ENCODE measurements at regions not wholly inside any gene's neighbourhood (a gene's known extent, or its start where the extent isn't known, plus 50 kb on each side); places are given as distances from the start of the nearest gene placed in this dataset.

DNA sequence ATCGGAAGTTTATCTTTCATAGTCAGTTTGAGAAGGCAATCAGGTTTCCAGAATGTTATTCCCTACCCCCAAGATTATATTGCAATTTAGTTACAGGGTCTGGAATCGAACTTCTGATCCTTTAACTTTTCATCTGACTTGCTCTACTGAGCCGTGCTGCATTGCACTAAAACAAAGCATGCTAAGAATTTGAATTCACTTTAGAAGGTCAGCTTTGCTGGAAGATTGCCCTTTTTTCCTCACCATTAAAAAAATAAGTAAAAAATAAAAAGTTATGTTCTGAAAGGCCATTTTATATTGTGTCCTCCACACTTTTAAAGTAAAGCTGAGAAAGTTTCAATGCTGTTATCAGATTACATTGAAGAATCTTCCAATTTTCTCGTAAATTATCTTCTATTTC is 388.8 kb upstream of the PHF14 start:
- TF ChIP-seq, protein P1, sequence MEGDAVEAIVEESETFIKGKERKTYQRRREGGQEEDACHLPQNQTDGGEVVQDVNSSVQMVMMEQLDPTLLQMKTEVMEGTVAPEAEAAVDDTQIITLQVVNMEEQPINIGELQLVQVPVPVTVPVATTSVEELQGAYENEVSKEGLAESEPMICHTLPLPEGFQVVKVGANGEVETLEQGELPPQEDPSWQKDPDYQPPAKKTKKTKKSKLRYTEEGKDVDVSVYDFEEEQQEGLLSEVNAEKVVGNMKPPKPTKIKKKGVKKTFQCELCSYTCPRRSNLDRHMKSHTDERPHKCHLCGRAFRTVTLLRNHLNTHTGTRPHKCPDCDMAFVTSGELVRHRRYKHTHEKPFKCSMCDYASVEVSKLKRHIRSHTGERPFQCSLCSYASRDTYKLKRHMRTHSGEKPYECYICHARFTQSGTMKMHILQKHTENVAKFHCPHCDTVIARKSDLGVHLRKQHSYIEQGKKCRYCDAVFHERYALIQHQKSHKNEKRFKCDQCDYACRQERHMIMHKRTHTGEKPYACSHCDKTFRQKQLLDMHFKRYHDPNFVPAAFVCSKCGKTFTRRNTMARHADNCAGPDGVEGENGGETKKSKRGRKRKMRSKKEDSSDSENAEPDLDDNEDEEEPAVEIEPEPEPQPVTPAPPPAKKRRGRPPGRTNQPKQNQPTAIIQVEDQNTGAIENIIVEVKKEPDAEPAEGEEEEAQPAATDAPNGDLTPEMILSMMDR (IDR thresholded peaks at IDR 0.05; ENCODE audit: low read depth, low read length) = no peak
- no peak overlapping the region for H3K4me3 ChIP-seq (ENCODE audit: low read depth, low read length)

DNA sequence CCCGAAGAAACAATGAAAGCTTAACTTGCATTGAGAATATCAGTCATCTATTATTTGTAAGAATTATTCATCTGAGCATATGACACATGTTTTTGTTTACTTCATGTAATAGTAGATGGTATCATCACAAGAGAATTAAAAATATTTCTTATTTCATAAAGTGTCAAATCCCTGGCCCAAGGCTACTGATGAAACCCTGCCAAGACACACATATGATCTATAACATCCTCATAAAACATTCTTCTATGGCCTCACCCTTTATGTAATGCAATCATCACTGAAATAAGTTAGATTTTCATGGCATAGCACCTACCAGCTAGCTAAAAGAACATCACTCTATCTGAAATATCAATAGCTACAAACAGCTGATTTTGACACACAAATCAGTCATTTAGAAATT is 385.6 kb upstream of the PHF14 start:
- TF ChIP-seq, protein P1 (IDR thresholded peaks at IDR 0.05; ENCODE audit: low read depth, low read length) = no peak
- H3K4me3 ChIP-seq (ENCODE audit: low read depth, low read length) = no peak overlapping the region

DNA sequence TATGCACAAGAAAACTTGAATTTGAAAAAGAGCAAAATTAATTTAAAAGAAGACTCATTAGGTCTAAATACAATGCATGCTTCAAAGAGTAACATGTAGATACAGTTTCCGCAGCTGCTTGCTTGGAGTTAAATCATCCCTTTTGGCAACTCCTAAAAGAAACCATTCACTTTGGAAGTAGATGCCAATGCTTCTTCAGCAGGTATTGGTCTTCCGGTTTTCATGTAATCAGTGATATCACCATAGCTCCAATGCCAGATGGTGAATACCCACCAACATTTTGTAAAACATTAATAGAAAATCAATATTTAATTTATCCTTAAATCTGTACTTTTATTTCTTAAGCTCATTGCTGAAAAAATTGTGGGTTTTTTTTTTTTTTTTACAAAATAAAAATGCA is 381.1 kb upstream of the PHF14 start:
- no peak overlapping the region for H3K4me3 ChIP-seq (ENCODE audit: low read depth, low read length)
- TF ChIP-seq, protein P1 (IDR thresholded peaks at IDR 0.05; ENCODE audit: low read depth, low read length) = no peak

DNA sequence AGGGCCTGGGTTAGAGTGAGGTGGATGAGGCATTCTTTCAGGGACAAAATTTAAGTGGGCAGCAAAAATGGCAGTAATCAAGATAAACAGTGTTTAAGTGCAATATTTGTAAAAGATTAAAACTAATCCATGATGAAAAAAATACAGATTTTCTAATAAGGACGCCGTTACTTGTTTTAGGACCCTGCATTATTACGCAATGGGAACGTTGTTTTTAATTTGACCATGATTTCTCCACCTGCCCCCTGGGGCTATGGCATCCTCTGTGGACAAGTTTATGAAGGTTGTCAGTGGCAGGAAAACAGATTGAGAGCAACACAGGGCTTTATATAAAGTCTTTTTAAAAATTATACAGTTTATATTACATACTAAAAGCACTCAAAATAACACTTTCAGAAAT is 380.6 kb upstream of the PHF14 start:
- H3K4me3 ChIP-seq (ENCODE audit: low read depth, low read length) = no peak overlapping the region
- TF ChIP-seq, protein P1 (IDR thresholded peaks at IDR 0.05; ENCODE audit: low read depth, low read length) = no peak

DNA sequence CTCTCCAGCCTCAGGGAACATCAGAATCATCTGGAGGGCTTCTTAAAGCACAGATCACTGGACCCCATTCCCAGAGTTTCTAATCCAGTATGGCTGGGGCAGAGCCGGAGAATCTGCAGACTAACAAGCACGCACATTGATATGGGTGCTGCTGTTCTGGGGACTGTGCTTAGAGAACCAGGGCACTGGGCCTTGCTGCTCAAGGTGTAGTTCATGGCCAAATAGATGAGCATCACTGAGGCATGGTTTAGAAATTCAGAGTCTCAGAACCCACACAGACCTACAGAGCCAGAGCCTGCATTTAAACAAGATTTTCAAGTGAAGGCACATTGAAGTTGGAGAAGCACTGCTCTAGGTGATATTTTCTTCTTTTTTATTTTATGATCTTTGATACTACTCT is 376.8 kb upstream of the PHF14 start:
- TF ChIP-seq, protein P1 (IDR thresholded peaks at IDR 0.05; ENCODE audit: low read depth, low read length) = no peak
- H3K4me3 ChIP-seq (ENCODE audit: low read depth, low read length) = no peak overlapping the region

DNA sequence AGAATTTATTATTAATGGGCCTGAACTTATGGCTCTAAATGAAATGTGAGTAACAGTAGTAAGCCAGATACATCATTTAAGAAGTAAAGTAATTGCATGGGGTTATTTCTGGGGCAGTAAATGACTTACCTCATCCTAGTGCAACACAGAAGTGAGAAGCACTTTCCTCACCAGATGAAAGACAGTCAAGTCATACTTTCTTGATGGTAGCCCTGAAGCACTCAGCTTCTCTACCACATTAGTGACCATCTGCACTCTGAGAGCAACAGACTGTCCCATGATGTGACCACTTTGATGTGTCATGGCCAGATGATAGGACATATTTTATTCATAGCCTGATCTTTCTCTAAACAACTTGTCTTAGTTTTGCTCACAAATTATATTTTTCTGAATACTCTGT is 369.5 kb upstream of the PHF14 start:
- H3K4me3 ChIP-seq (ENCODE audit: low read depth, low read length) = no peak overlapping the region
- TF ChIP-seq, protein P1 (IDR thresholded peaks at IDR 0.05; ENCODE audit: low read depth, low read length) = no peak

DNA sequence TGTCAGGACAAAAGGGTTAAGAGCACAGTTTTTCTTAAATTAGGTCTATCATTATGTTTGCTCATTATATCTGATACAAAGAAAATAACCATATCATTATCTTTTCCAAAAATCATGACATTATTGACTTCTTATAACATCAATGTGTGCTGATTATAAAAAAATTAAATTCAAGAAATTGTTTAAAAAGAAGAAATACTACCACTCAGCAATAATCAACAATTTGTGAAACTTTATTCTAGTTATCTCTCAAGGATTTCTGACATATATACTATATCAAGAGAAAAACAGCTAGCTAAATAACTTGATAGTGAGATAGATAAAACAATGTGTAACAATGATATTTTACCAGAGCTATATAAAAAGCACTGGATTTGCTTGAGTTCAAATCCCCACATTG is 360.7 kb upstream of the PHF14 start:
- no peak overlapping the region for H3K4me3 ChIP-seq (ENCODE audit: low read depth, low read length)
- TF ChIP-seq, protein P1 (IDR thresholded peaks at IDR 0.05; ENCODE audit: low read depth, low read length) = no peak
